ENCODE measurements at regions not wholly inside any gene's neighbourhood (a gene's known extent, or its start where the extent isn't known, plus 50 kb on each side); places are given as distances from the start of the nearest gene placed in this dataset.
A peak's percentile ranks its signal among the peaks of the same experiment; 100 is the strongest.

DNA sequence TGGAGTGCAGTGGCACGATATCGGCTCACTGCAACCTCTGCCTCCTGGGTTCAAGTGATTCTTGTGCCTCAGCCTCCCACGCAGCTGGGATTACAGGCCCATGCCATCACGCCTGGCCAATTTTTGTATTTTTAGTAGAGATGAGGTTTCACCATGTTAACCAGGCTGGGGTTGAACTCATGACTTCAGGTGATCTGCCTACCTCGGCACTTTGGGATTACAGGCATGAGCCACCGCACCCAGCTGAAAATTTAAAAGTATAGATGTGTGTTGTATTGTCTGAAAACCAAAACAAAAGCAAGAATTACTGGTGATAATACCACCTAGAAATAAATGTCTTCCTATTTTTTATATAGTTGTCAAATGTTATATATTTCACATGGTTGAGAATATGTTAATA lies 162.0 kb upstream of the DMRT1 start:
- TF ChIP-seq CTCF (IDR thresholded peaks at IDR 0.05), result no peak
- no peak overlapping the region for H3K4me3 Mint-ChIP-seq (ENCODE audit: unreplicated experiment)
- no peaks in the 10 kb centered on the region for H3K36me3 Mint-ChIP-seq (ENCODE audit: low read depth)
- H3K27me3 Mint-ChIP-seq (ENCODE audit: low read depth), result no peaks in the 10 kb centered on the region
- no peak overlapping the region for H3K27ac Mint-ChIP-seq (ENCODE audit: unreplicated experiment)
- no peaks in the 10 kb centered on the region for H3K9me3 Mint-ChIP-seq (ENCODE audit: low read depth)
- peaks cover 26% of the 10 kb centered on the region for H3K4me1 Mint-ChIP-seq (ENCODE audit: low read depth)
- no peak for DNase-seq (ENCODE audit: low spot score)

DNA sequence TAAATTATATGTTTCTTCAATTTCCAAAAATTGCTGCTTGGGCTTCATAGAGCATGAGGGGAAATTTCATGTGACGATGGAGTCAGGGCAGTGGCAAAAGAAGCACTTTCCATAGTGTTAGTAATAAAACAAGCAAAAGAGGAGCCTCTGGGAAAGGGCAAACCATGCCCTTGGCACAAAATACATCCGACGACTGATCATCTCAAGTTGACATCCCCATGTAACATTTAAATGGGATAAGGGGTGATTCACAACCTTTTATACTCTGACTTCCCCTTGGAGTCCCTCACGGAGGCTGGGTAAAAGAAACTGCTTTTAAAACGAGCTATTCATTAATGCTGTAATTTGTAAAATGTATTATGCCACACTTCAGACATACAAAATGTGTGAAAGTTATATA lies 161.4 kb upstream of the DMRT1 start:
- TF ChIP-seq CTCF (IDR thresholded peaks at IDR 0.05), result no peak
- H3K9me3 Mint-ChIP-seq (ENCODE audit: low read depth), result no peaks in the 10 kb centered on the region
- H3K27ac Mint-ChIP-seq (ENCODE audit: unreplicated experiment), result no peak overlapping the region
- H3K27me3 Mint-ChIP-seq (ENCODE audit: low read depth), result no peaks in the 10 kb centered on the region
- H3K4me3 Mint-ChIP-seq (ENCODE audit: unreplicated experiment), result no peak overlapping the region
- no peaks in the 10 kb centered on the region for H3K36me3 Mint-ChIP-seq (ENCODE audit: low read depth)
- no peak for DNase-seq (ENCODE audit: low spot score)
- peaks cover 32% of the 10 kb centered on the region for H3K4me1 Mint-ChIP-seq (ENCODE audit: low read depth)

DNA sequence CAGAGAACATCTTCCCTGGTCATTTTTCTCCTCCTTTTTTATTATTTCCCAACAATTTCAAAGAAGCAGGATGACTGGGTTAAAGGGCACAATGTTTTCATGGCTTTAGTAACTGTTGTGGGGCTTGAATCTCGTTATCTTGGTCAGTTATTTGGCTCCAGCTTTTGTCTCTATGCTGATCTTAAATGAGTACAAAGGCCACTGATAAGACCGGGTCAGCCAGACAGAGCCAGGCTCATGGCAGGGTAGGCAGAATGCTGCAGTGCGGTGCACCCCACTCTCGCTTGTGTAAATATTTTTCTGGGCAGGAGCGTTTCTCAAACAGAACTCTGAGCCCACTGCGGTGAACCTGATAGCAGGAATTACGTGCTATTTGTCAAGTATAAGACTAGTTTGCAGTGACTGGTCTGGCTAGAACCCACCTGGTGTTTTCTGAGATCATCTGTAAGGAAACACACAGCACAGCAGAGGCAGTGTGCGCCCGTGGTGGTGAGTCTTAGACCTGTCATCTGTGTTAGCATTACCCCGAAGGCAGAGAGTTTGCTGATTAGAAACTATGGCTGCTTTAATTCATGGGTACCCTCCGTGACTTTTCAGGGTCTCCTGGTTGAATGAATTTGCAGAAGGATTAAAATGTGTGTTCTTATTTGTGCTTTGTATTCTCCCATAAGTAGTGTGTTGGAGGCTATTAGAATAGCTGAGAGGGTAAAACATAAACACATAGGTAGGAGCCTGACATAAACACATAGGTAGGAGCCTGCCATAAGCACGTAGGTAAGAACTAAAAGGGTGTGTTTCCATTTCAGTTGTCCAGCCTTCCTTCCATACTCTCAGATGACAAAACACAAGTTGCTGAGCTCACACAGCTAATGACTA lies 158.6 kb upstream of the DMRT1 start:
- peaks cover 51% of the 10 kb centered on the region for H3K4me1 Mint-ChIP-seq (ENCODE audit: low read depth)
- no peaks in the 10 kb centered on the region for H3K27me3 Mint-ChIP-seq (ENCODE audit: low read depth)
- no peak overlapping the region for H3K27ac Mint-ChIP-seq (ENCODE audit: unreplicated experiment)
- TF ChIP-seq CTCF (IDR thresholded peaks at IDR 0.05), result no peak
- no peak overlapping the region for H3K4me3 Mint-ChIP-seq (ENCODE audit: unreplicated experiment)
- peaks cover 2% of the 10 kb centered on the region for H3K9me3 Mint-ChIP-seq (ENCODE audit: low read depth)
- no peak for DNase-seq (ENCODE audit: low spot score)
- H3K36me3 Mint-ChIP-seq (ENCODE audit: low read depth), result no peaks in the 10 kb centered on the region

DNA sequence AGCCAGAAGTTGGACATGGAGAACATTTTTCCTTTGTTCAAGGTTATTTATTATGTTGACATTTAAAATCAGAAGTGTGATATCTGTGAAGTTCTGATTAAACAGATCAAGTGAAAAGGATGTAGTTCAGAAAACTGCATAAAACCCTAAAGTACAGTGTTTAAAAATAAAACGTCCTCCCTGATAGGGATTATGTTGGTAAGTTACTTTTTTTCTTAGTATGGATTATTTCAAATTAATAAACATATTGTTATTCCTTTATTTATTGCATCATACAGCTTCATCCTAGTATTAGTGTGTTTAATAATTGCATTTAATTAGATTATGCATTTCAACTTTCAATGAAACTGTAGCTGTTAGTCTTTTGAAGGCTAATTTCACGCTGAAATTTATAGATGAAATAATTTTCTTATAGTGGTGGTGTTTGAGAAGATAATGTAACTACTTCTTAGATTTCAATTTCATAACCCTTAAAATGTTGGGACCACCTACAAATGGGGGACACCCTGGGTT lies 157.9 kb upstream of the DMRT1 start:
- Mint-ChIP-seq H3K36me3 (ENCODE audit: low read depth) (no peaks in the 10 kb centered on the region), H3K4me3 (ENCODE audit: unreplicated experiment) (no peak overlapping the region), H3K9me3 (ENCODE audit: low read depth) (peaks cover 2% of the 10 kb centered on the region), H3K27me3 (ENCODE audit: low read depth) (no peaks in the 10 kb centered on the region), H3K4me1 (ENCODE audit: low read depth) (peaks cover 55% of the 10 kb centered on the region), H3K27ac (ENCODE audit: unreplicated experiment) (peak overlapping the region; percentile 97)
- no peak for DNase-seq (ENCODE audit: low spot score)
- no peak for TF ChIP-seq CTCF (IDR thresholded peaks at IDR 0.05)

GRCh38 chr9:684054-684890 lies 157.2 kb upstream of the DMRT1 start:
- H3K9me3 Mint-ChIP-seq (ENCODE audit: low read depth), result peaks cover 2% of the 10 kb centered on the region
- no peaks in the 10 kb centered on the region for H3K36me3 Mint-ChIP-seq (ENCODE audit: low read depth)
- H3K27ac Mint-ChIP-seq (ENCODE audit: unreplicated experiment), result peak overlapping the region; percentile 97
- H3K4me3 Mint-ChIP-seq (ENCODE audit: unreplicated experiment), result peak overlapping the region; percentile 75
- no peaks in the 10 kb centered on the region for H3K27me3 Mint-ChIP-seq (ENCODE audit: low read depth)
- H3K4me1 Mint-ChIP-seq (ENCODE audit: low read depth), result peaks cover 55% of the 10 kb centered on the region
- DNase-seq (ENCODE audit: low spot score), result no peak
- no peak for TF ChIP-seq CTCF (IDR thresholded peaks at IDR 0.05)
